HCT116 (cell line): ENCODE measurements at regions not wholly inside any gene's neighbourhood (a gene's known extent, or its start where the extent isn't known, plus 50 kb on each side); places are given as distances from the start of the nearest gene placed in this dataset.

Experiments
- ATAC-seq: fragments of 200-7000 bp; cut with Tn5 transposase; 2 replicates; pipeline ENCODE4 v1.9.1; 2020; ENCODE audit warnings: mild to moderate bottlenecking, moderate library complexity
- BruUV-seq: library from RNA; stranded (reverse); fragments of 400-500 nt; replicated peaks from 2 replicates; lab custom pipeline; 2021; lab: Mats Ljungman, UMichigan
- CTCF ChIA-PET: fragments of 300-600 bp; sonication (Branson Sonifier 250); formaldehyde crosslinking; loops from one replicate; lab custom pipeline; 2021; ENCODE audit warnings: antibody characterized with exemption; lab: Charles Lee
- POLR2A ChIA-PET: fragments of 300-600, 350-600 bp; sonication (Branson Sonifier 250); formaldehyde crosslinking; loops from one replicate; lab custom pipeline; 2021; ENCODE audit warnings: antibody characterized with exemption; lab: Charles Lee
- RAD21 ChIA-PET, 2 experiments: fragments of 300-600 bp; sonication (Branson Sonifier 250); formaldehyde crosslinking; loops; one replicate each; lab custom pipeline; 2023; ENCODE audit warnings: low total read pairs in 2 of 2; ENCODE audit not compliant: uncharacterized antibody in 2 of 2, unreplicated experiment in 2 of 2, low non-redundant PET in 1 of 2; lab: Charles Lee
- DNase-seq: peaks from one replicate; pipeline ENCODE4 v3.0.0-alpha.2; 2010; ENCODE audit warnings: low read depth, low spot score
- H2AFZ ChIP-seq: fragments of 200-600 bp; shearing (Covaris generic), sonication (generic); 2 replicates; pipeline ENCODE4 v1.6.1; 2017; ENCODE audit warnings: low read depth, mixed run types, mixed read lengths, antibody characterized with exemption, low read length; ENCODE audit not compliant: poor library complexity, severe bottlenecking
- H3K27ac ChIP-seq: 2 replicates; pipeline ENCODE4 v1.5.1; 2012; ENCODE audit warnings: low read depth, low read length
- H3K27me3 ChIP-seq: fragments of 200-600 bp; sonication (generic); 2 replicates; pipeline ENCODE4 v1.6.1; 2016; ENCODE audit warnings: mixed run types, low read length, mixed read lengths; ENCODE audit not compliant: insufficient read depth
- H3K36me3 ChIP-seq, 2 experiments: fragments of 200-500 bp in 1 of 2; fragments of 200-600 bp in 1 of 2; sonication (Bioruptor generic) in 1 of 2; sonication (generic) in 1 of 2; 2 replicates each; pipeline versions ENCODE4 v1.5.1 to v1.6.1; 2014 to 2016; ENCODE audit warnings: low read length in 2 of 2, inconsistent platforms in 1 of 2, mixed read lengths in 1 of 2, mixed run types in 1 of 2; ENCODE audit not compliant: insufficient read depth in 2 of 2, control insufficient read depth in 1 of 2
- H3K4me1 ChIP-seq, 2 experiments: fragments of 200-600 bp in 1 of 2; sonication (generic) in 1 of 2; 2 replicates each; pipeline versions ENCODE4 v1.5.1 to v1.6.1; 2012 to 2017; ENCODE audit warnings: low read length in 2 of 2, inconsistent platforms in 1 of 2, mild to moderate bottlenecking in 1 of 2, mixed read lengths in 1 of 2, mixed run types in 1 of 2, moderate library complexity in 1 of 2; ENCODE audit not compliant: insufficient read depth in 2 of 2, control insufficient read depth in 1 of 2
- H3K4me2 ChIP-seq: fragments of 200-600 bp; sonication (generic); 2 replicates; pipeline ENCODE4 v1.6.1; 2017; ENCODE audit warnings: mixed run types, low read length, mixed read lengths
- H3K4me3 ChIP-seq, 2 experiments: fragments of 200-600 bp in 1 of 2; sonication (generic) in 1 of 2; replicated peaks in 1 of 2; 2 replicates each; pipeline ENCODE4 v1.5.1; 2011 to 2016; ENCODE audit warnings: low read length in 2 of 2, control low read depth in 1 of 2, low read depth in 1 of 2, mild to moderate bottlenecking in 1 of 2, mixed read lengths in 1 of 2, mixed run types in 1 of 2
- H3K79me2 ChIP-seq: fragments of 200-600 bp; sonication (generic); 2 replicates; pipeline ENCODE4 v1.6.1; 2017; ENCODE audit warnings: mild to moderate bottlenecking, mixed run types, low read length, moderate library complexity, mixed read lengths; ENCODE audit not compliant: insufficient read depth
- H3K9ac ChIP-seq: fragments of 200-600 bp; sonication (generic); 2 replicates; pipeline ENCODE4 v1.6.1; 2016; ENCODE audit warnings: low read length, mixed read lengths
- H3K9me2 ChIP-seq: fragments of 200-600 bp; sonication (generic), shearing (Covaris generic); 2 replicates; pipeline ENCODE4 v1.6.1; 2017; ENCODE audit warnings: mixed run types, mild to moderate bottlenecking, moderate library complexity; ENCODE audit not compliant: insufficient read depth
- H3K9me3 ChIP-seq, 2 experiments: fragments of 200-500 bp in 1 of 2; fragments of 200-600 bp in 1 of 2; sonication (Bioruptor generic) in 1 of 2; sonication (generic) in 1 of 2; 2 replicates each; pipeline ENCODE4 v1.6.1; 2014 to 2017; ENCODE audit warnings: low read length in 2 of 2, mixed read lengths in 2 of 2, inconsistent platforms in 1 of 2, low read depth in 1 of 2, mild to moderate bottlenecking in 1 of 2, mixed run types in 1 of 2, moderate library complexity in 1 of 2; ENCODE audit not compliant: control insufficient read depth in 1 of 2, insufficient read depth in 1 of 2
- H4K20me1 ChIP-seq: fragments of 200-600 bp; sonication (generic), shearing (Covaris generic); 2 replicates; pipeline ENCODE4 v1.6.1; 2017; ENCODE audit warnings: mixed run types, mild to moderate bottlenecking, moderate library complexity; ENCODE audit not compliant: insufficient read depth
- ATF3 ChIP-seq: IDR thresholded peaks from 2 replicates; pipeline ENCODE4 v1.6.1; 2012
- CBX3 ChIP-seq: IDR thresholded peaks from 2 replicates; pipeline ENCODE4 v1.6.1; 2012; ENCODE audit warnings: low read depth
- CEBPB ChIP-seq: IDR thresholded peaks from 2 replicates; pipeline ENCODE4 v1.6.1; 2012; ENCODE audit warnings: low read depth
- ELF1 ChIP-seq: IDR thresholded peaks from 2 replicates; pipeline ENCODE4 v1.6.1; 2012; ENCODE audit warnings: low read depth, borderline replicate concordance
- EZH2 ChIP-seq: fragments of 200-600 bp; sonication (generic); IDR thresholded peaks from 2 replicates; pipeline ENCODE4 v1.6.1; 2017; ENCODE audit warnings: antibody characterized with exemption, mixed run types
- EZH2phosphoT487 ChIP-seq: fragments of 200-600 bp; IDR thresholded peaks from 2 replicates; pipeline ENCODE4 v1.6.1; 2018; ENCODE audit warnings: antibody characterized with exemption, borderline replicate concordance
- FOSL1 ChIP-seq: IDR thresholded peaks from 2 replicates; pipeline ENCODE4 v1.6.1; 2012; ENCODE audit warnings: low read depth
- JUND ChIP-seq: IDR thresholded peaks from 2 replicates; pipeline ENCODE4 v1.6.1; 2012
- MAX ChIP-seq: IDR thresholded peaks from 2 replicates; pipeline ENCODE4 v1.6.1; 2012
- POLR2A ChIP-seq: IDR thresholded peaks from 2 replicates; pipeline ENCODE4 v1.7.0; 2011; ENCODE audit warnings: borderline replicate concordance; ENCODE audit not compliant: insufficient read depth, insufficient read length; ENCODE audit errors: extremely low read depth
- POLR2AphosphoS5 ChIP-seq: IDR thresholded peaks from 2 replicates; pipeline ENCODE4 v1.6.1; 2011; ENCODE audit warnings: mild to moderate bottlenecking, low read depth, low read length, moderate library complexity
- REST ChIP-seq: IDR thresholded peaks from 2 replicates; pipeline ENCODE4 v1.6.1; 2012; ENCODE audit warnings: low read depth
- SIN3A ChIP-seq: IDR thresholded peaks from 2 replicates; pipeline ENCODE4 v1.6.1; 2012; ENCODE audit warnings: low read depth
- SRF ChIP-seq: IDR thresholded peaks from 2 replicates; pipeline ENCODE4 v1.6.1; 2012; ENCODE audit warnings: low read depth
- TCF7L2 ChIP-seq: IDR thresholded peaks from 2 replicates; pipeline ENCODE4 v1.7.0; 2011; ENCODE audit warnings: borderline replicate concordance, inconsistent platforms; ENCODE audit not compliant: insufficient read depth, insufficient read length; ENCODE audit errors: extremely low read depth
- ZBTB33 ChIP-seq: IDR thresholded peaks from 2 replicates; pipeline ENCODE4 v1.6.1; 2011; ENCODE audit warnings: mild to moderate bottlenecking, low read length, moderate library complexity; ENCODE audit not compliant: insufficient replicate concordance; ENCODE audit errors: extremely low read depth
- ZFX ChIP-seq: fragments of 450-650 bp; IDR thresholded peaks from 2 replicates; pipeline ENCODE4 v1.6.1; 2017
- ZNF274 ChIP-seq: fragments of 200-500 bp; sonication (Bioruptor generic); IDR thresholded peaks from 2 replicates; pipeline ENCODE4 v1.6.1; 2014; ENCODE audit warnings: mild to moderate bottlenecking, low read depth, low read length, inconsistent platforms
- intact Hi-C: fragments of 100-400 bp; cut with micrococcal nuclease; formaldehyde crosslinking; loops from 2 replicates; pipeline ENCODE4 v1.10.0; 2022

- CTCF ChIA-PET: no interaction called here
- no peaks in the 10 kb centered on the region for H3K4me1 ChIP-seq
- BruUV-seq: no TSS peak
- POLR2A ChIA-PET: no interaction called here
- RAD21 ChIA-PET: no interaction called here
- no peaks in the 10 kb centered on the region for H4K20me1 ChIP-seq
- H3K27me3 ChIP-seq: no peaks in the 10 kb centered on the region; the same call in 1 of the 2 replicates
- H3K4me3 ChIP-seq: no peak overlapping the region
- intact Hi-C loops: no loop called here
- H3K9ac ChIP-seq: no peak overlapping the region
- H2AFZ ChIP-seq: no peak overlapping the region
- ATAC-seq: no peak
- H3K9me3 ChIP-seq: no peaks in the 10 kb centered on the region
- H3K79me2 ChIP-seq: no peaks in the 10 kb centered on the region
- no peak for TF ChIP-seq CBX3
- TF ChIP-seq ELF1: no peak
- no peak for TF ChIP-seq JUND
- no peak for TF ChIP-seq FOSL1
- TF ChIP-seq MAX: no peak
- no peak for TF ChIP-seq CEBPB
- no peak for TF ChIP-seq TCF7L2
- no peak for TF ChIP-seq ZNF274
- TF ChIP-seq ATF3: no peak
- no peak for TF ChIP-seq SRF
- no peak for TF ChIP-seq REST
- TF ChIP-seq POLR2A: no peak
- no peak for TF ChIP-seq POLR2AphosphoS5
- no peak for TF ChIP-seq ZBTB33
- no peak for TF ChIP-seq EZH2
- TF ChIP-seq ZFX: no peak
- TF ChIP-seq EZH2phosphoT487: no peak
- no peak for TF ChIP-seq SIN3A
- TF ChIP-seq, all 23 proteins: peak for 0
- Histone ChIP-seq H3K27ac (no peak overlapping the region), H3K36me3 (no peaks in the 10 kb centered on the region), H3K9me2 (no peaks in the 10 kb centered on the region), H3K4me2 (no peak overlapping the region)
- no peak for DNase-seq
Observed at GRCh38 chr4:22202246-22202974, 253.8 kb upstream of the KCNIP4 start.
